Liver (tissue), 3 donors: ENCODE measurements at regions not wholly inside any gene's neighbourhood (a gene's known extent, or its start where the extent isn't known, plus 50 kb on each side); places are given as distances from the start of the nearest gene placed in this dataset.

Experiments
- GABPA ChIP-seq, 2 donors: IDR thresholded peaks in 1 of 2; conservative IDR thresholded peaks in 1 of 2; 2 replicates each; pipeline ENCODE4 v1.6.1; 2016; ENCODE audit warnings: antibody characterized with exemption in 2 of 2, mild to moderate bottlenecking in 1 of 2, moderate library complexity in 1 of 2
- NR2F2 ChIP-seq: IDR thresholded peaks from 2 replicates; pipeline ENCODE4 v1.6.1; 2016; ENCODE audit warnings: antibody characterized with exemption
- YY1 ChIP-seq: IDR thresholded peaks from 2 replicates; pipeline ENCODE4 v1.6.1; 2016; ENCODE audit warnings: antibody characterized with exemption, mild to moderate bottlenecking
- TF ChIP-seq, protein P1 (sequence below): IDR thresholded peaks from 2 replicates; pipeline ENCODE4 v1.6.1; 2016; ENCODE audit warnings: antibody characterized with exemption, mild to moderate bottlenecking
- TF ChIP-seq, protein P2 (sequence below): fragments of 150-350 bp; IDR thresholded peaks from 2 replicates; pipeline ENCODE4 v1.5.1; 2017; ENCODE audit warnings: improper control_type of control experiment, low read depth, low read length; ENCODE audit not compliant: missing input control
- TF ChIP-seq, protein P3 (sequence below): IDR thresholded peaks from 2 replicates; pipeline ENCODE4 v1.6.1; 2016; ENCODE audit warnings: antibody characterized with exemption
- donor health status: healthy.
- donor health status: healthy.

DNA sequence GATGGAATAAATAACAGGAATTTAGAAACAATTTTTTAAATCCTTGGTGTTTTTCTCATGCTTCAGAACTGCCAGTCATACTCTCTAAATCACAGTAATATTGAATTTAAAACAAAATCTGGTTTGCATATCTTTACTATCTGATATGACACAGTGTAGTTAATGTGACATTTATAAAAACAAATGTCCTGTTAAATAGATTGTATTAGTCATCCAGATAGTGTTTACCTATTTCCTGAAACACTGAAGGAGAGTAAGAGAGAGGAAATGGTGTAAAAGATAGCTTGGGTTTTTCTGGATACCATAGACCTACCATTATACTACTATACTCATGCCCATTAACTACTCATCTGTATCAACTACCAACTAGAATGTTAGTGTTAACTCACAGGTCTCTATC lies 292.3 kb downstream of the MAN2A1 start:
- TF ChIP-seq, protein P1, sequence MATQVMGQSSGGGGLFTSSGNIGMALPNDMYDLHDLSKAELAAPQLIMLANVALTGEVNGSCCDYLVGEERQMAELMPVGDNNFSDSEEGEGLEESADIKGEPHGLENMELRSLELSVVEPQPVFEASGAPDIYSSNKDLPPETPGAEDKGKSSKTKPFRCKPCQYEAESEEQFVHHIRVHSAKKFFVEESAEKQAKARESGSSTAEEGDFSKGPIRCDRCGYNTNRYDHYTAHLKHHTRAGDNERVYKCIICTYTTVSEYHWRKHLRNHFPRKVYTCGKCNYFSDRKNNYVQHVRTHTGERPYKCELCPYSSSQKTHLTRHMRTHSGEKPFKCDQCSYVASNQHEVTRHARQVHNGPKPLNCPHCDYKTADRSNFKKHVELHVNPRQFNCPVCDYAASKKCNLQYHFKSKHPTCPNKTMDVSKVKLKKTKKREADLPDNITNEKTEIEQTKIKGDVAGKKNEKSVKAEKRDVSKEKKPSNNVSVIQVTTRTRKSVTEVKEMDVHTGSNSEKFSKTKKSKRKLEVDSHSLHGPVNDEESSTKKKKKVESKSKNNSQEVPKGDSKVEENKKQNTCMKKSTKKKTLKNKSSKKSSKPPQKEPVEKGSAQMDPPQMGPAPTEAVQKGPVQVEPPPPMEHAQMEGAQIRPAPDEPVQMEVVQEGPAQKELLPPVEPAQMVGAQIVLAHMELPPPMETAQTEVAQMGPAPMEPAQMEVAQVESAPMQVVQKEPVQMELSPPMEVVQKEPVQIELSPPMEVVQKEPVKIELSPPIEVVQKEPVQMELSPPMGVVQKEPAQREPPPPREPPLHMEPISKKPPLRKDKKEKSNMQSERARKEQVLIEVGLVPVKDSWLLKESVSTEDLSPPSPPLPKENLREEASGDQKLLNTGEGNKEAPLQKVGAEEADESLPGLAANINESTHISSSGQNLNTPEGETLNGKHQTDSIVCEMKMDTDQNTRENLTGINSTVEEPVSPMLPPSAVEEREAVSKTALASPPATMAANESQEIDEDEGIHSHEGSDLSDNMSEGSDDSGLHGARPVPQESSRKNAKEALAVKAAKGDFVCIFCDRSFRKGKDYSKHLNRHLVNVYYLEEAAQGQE, result no peak
- TF ChIP-seq NR2F2 (no peak), GABPA (IDR thresholded peaks at IDR 0.05 in 1 of 2, conservative IDR thresholded peaks at IDR 0.05 in 1 of 2) (no peak), YY1 (no peak)
- TF ChIP-seq, protein P2, sequence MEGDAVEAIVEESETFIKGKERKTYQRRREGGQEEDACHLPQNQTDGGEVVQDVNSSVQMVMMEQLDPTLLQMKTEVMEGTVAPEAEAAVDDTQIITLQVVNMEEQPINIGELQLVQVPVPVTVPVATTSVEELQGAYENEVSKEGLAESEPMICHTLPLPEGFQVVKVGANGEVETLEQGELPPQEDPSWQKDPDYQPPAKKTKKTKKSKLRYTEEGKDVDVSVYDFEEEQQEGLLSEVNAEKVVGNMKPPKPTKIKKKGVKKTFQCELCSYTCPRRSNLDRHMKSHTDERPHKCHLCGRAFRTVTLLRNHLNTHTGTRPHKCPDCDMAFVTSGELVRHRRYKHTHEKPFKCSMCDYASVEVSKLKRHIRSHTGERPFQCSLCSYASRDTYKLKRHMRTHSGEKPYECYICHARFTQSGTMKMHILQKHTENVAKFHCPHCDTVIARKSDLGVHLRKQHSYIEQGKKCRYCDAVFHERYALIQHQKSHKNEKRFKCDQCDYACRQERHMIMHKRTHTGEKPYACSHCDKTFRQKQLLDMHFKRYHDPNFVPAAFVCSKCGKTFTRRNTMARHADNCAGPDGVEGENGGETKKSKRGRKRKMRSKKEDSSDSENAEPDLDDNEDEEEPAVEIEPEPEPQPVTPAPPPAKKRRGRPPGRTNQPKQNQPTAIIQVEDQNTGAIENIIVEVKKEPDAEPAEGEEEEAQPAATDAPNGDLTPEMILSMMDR, result no peak
- TF ChIP-seq, protein P3, sequence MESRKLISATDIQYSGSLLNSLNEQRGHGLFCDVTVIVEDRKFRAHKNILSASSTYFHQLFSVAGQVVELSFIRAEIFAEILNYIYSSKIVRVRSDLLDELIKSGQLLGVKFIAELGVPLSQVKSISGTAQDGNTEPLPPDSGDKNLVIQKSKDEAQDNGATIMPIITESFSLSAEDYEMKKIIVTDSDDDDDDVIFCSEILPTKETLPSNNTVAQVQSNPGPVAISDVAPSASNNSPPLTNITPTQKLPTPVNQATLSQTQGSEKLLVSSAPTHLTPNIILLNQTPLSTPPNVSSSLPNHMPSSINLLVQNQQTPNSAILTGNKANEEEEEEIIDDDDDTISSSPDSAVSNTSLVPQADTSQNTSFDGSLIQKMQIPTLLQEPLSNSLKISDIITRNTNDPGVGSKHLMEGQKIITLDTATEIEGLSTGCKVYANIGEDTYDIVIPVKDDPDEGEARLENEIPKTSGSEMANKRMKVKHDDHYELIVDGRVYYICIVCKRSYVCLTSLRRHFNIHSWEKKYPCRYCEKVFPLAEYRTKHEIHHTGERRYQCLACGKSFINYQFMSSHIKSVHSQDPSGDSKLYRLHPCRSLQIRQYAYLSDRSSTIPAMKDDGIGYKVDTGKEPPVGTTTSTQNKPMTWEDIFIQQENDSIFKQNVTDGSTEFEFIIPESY, result no peak
